ENCODE measurements at regions not wholly inside any gene's neighbourhood (a gene's known extent, or its start where the extent isn't known, plus 50 kb on each side); places are given as distances from the start of the nearest gene placed in this dataset.

DNA sequence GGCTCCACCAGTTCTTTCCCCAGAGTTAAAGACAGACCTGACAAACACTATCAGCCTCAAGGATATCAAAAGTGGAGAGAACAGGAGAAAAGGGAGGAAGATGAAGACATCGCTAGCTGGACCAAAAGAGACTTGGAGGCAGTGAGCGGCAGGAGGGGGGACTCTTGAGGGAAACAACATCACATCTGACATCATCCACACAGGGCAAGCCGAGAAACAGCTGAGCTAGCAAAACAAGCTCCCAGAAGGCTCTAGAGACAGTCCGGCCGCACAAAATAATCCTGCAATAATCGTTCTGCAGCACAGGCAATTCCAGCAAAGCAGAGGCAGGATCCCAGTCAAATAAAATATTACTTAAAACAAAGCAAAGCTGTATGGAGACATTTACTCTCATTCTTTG, 239.8 kb downstream of the EN1 start:
- TF ChIP-seq CTCF (IDR thresholded peaks at IDR 0.05; ENCODE audit: insufficient read depth, low read length, poor library complexity, severe bottlenecking) (no peak), EZH2phosphoT487 (conservative IDR thresholded peaks at IDR 0.05; ENCODE audit: low read length) (no peak)

Measured in SU-DHL-6 (cell line).